ENCODE measurements at regions not wholly inside any gene's neighbourhood (a gene's known extent, or its start where the extent isn't known, plus 50 kb on each side); places are given as distances from the start of the nearest gene placed in this dataset.

- H3K27ac Mint-ChIP-seq = no peak overlapping the region
- Histone ChIP-seq H3K36me3 (replicated peaks in 1 of 2; ENCODE audit: control extremely low read depth in 1 of 2, control insufficient read depth in 1 of 2, extremely low read depth in 1 of 2, insufficient read depth in 2 of 2, low read length in 1 of 2) (no peaks in the 10 kb centered on the region), H3K4me2 (replicated peaks; ENCODE audit: low read depth, low read length, poor library complexity, severe bottlenecking) (no peak overlapping the region), H3K4me3 (ENCODE audit: control extremely low read depth in 1 of 5, extremely low read depth in 1 of 5, insufficient read depth in 1 of 5, low read depth in 2 of 5, low read length in 4 of 5) (no peak overlapping the region), H3K27ac (ENCODE audit: low read length in 2 of 2) (no peak overlapping the region), H3K27me3 (replicated peaks in 1 of 4; ENCODE audit: control extremely low read depth in 1 of 4, control insufficient read depth in 3 of 4, insufficient read depth in 4 of 4, low read length in 3 of 4) (no peaks in the 10 kb centered on the region), H3K79me2 (ENCODE audit: control insufficient read depth, insufficient read depth, low read length) (no peaks in the 10 kb centered on the region), H4K20me1 (ENCODE audit: control insufficient read depth, insufficient read depth, low read length, poor library complexity, severe bottlenecking) (no peaks in the 10 kb centered on the region), H2AFZ (ENCODE audit: insufficient read depth, low read depth, low read length, poor library complexity, severe bottlenecking) (no peak overlapping the region), H3K4me1 (ENCODE audit: control insufficient read depth in 2 of 2, insufficient read depth in 2 of 2, low read length in 2 of 2) (no peaks in the 10 kb centered on the region), H3K9me3 (ENCODE audit: control extremely low read depth in 1 of 3, control insufficient read depth in 2 of 3, insufficient read depth in 1 of 3, low read length in 2 of 3) (peaks cover 0 to 4% (median 0%) of the 10 kb centered on the region in 3 donors), H3K9ac (ENCODE audit: low read length) (no peak overlapping the region)
- ATAC-seq (ENCODE audit: low read depth) (no peak), DNase-seq (no peak)
- H3K4me3 Mint-ChIP-seq = no peak overlapping the region
- TF ChIP-seq EZH2 (IDR thresholded peaks at IDR 0.05; ENCODE audit: borderline replicate concordance, insufficient read depth, low read depth, low read length, poor library complexity, severe bottlenecking) (no peak), CTCF (IDR thresholded peaks at IDR 0.05) (no peak)
- CTCF ChIA-PET = no interaction called here
- intact Hi-C loops (cut with micrococcal nuclease) = no loop called here
- H3K27me3 Mint-ChIP-seq = no peaks in the 10 kb centered on the region
- no peaks in the 10 kb centered on the region for H3K9me3 Mint-ChIP-seq (ENCODE audit: insufficient read depth)
- POLR2A ChIA-PET = no interaction called here
- H3K4me1 Mint-ChIP-seq = no peaks in the 10 kb centered on the region
These were observed 192.9 kb upstream of the RIOK2 start for GRCh38 chr5:97375959-97376358.

DNA sequence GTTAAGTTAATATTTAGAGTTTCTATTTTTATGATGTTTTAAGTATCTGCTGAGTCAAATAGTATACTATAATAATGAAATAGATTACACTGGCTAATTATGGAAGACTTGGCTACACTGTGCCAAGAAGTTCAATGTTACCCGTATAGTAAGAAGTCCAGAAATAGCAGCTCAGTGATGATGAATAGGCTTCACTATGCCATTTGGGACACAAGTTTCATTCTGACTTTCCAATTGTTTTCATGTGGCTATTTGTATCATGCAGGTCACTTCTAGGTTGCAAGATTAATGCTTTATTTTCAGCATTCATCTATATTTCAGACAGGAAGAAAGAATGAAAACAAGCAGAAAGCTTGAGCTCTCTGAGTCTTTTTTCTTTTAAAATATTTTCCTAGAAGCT lies 194.5 kb upstream of the RIOK2 start:
- Histone ChIP-seq H3K79me2 (ENCODE audit: control insufficient read depth, insufficient read depth, low read length) (no peaks in the 10 kb centered on the region), H3K4me2 (replicated peaks; ENCODE audit: low read depth, low read length, poor library complexity, severe bottlenecking) (no peak overlapping the region), H3K9me3 (ENCODE audit: control extremely low read depth in 1 of 3, control insufficient read depth in 2 of 3, insufficient read depth in 1 of 3, low read length in 2 of 3) (peaks cover 0 to 4% (median 0%) of the 10 kb centered on the region in 3 donors), H3K27me3 (replicated peaks in 1 of 4; ENCODE audit: control extremely low read depth in 1 of 4, control insufficient read depth in 3 of 4, insufficient read depth in 4 of 4, low read length in 3 of 4) (no peaks in the 10 kb centered on the region), H3K4me3 (ENCODE audit: control extremely low read depth in 1 of 5, extremely low read depth in 1 of 5, insufficient read depth in 1 of 5, low read depth in 2 of 5, low read length in 4 of 5) (no peak overlapping the region), H3K4me1 (ENCODE audit: control insufficient read depth in 2 of 2, insufficient read depth in 2 of 2, low read length in 2 of 2) (no peaks in the 10 kb centered on the region), H3K36me3 (replicated peaks in 1 of 2; ENCODE audit: control extremely low read depth in 1 of 2, control insufficient read depth in 1 of 2, extremely low read depth in 1 of 2, insufficient read depth in 2 of 2, low read length in 1 of 2) (no peaks in the 10 kb centered on the region), H2AFZ (ENCODE audit: insufficient read depth, low read depth, low read length, poor library complexity, severe bottlenecking) (no peak overlapping the region), H3K27ac (ENCODE audit: low read length in 2 of 2) (no peak overlapping the region), H3K9ac (ENCODE audit: low read length) (no peak overlapping the region), H4K20me1 (ENCODE audit: control insufficient read depth, insufficient read depth, low read length, poor library complexity, severe bottlenecking) (no peaks in the 10 kb centered on the region)
- no peak overlapping the region for H3K4me3 Mint-ChIP-seq
- ATAC-seq (ENCODE audit: low read depth) = no peak
- H3K27me3 Mint-ChIP-seq = no peaks in the 10 kb centered on the region
- H3K4me1 Mint-ChIP-seq = no peaks in the 10 kb centered on the region
- ChIA-PET CTCF (no interaction called here), POLR2A (no interaction called here)
- no CpG with 5 or more reads among the region's 1 CpG for WGBS (ENCODE audit: insufficient coverage)
- no peak overlapping the region for H3K27ac Mint-ChIP-seq
- DNase-seq = no peak
- H3K9me3 Mint-ChIP-seq (ENCODE audit: insufficient read depth) = no peaks in the 10 kb centered on the region
- TF ChIP-seq CTCF (IDR thresholded peaks at IDR 0.05) (no peak), EZH2 (IDR thresholded peaks at IDR 0.05; ENCODE audit: borderline replicate concordance, insufficient read depth, low read depth, low read length, poor library complexity, severe bottlenecking) (no peak)
- intact Hi-C loops (cut with micrococcal nuclease) = no loop called here
